Superior temporal gyrus (tissue), 1 donor: ENCODE measurements at regions not wholly inside any gene's neighbourhood (a gene's known extent, or its start where the extent isn't known, plus 50 kb on each side); places are given as distances from the start of the nearest gene placed in this dataset.
"Not testable (repeated sequence)": the region's sequence is repeated elsewhere in the genome, so short reads cannot be mapped to it uniquely, and the experiment has no call there.

Experiments used
- DNase-seq: peaks from one replicate; pipeline ENCODE4 v3.0.0-alpha.2; 2016; ENCODE audit errors: extremely low spot score

GRCh38 chr11:127965939-127966668 is 621.3 kb downstream of the ETS1 start:
- no peak for DNase-seq

DNA sequence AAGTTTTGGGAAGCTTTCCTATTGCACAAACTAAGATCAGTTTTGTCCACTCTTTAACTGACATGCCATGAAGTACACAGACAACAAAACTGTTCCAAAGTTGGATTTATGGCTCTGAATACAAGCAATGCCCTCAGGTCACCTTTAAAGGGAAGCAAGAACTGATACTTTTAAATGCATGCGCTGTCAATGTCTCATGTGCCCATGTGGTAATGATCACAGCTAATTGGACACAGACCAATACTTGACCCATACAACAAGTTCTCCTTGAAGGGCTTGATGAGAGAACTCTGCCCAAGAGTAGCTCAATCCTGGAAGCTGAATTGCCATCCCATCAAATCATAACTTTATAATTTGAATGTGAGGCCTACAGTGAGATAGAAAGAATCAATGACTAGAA is 624.9 kb downstream of the ETS1 start:
- no peak for DNase-seq

DNA sequence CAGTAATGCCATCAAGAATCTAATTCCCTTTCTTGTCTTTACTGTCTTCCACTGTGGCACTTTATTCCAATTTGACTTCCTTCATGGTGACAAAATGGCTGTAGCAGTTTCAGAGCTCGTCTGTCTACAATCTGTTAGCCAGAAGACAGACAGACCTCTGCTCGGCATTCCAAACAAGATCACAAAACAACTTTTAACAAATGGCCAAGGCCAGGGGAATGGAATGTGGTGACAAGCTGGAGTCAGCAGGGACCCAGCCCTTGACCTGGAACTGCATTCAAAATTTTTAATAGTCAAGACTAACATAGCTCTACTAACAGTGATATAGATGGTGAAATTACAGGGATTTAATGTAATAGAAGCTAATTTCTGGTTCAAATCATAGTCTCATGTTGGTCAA is 637.2 kb downstream of the ETS1 start:
- no peak for DNase-seq

DNA sequence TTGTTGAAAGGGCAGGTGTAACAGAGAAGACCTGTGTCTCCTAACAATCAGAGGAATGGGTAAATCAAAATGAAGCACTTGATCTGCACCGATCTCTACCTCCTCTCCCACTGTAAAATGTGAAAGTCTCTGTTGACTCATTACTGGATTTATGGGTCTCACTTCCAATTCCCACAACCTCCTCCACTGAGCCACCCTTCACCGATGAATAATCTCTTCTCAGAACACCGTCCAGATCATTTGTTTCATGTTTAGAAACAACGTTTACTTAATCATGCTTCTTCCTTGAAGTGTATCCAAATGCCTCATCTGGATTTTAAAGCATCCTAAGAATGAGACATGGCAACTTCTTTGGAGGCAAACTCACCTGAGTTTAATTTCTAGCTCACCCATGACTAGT is 643.6 kb downstream of the ETS1 start:
- DNase-seq, result no peak

DNA sequence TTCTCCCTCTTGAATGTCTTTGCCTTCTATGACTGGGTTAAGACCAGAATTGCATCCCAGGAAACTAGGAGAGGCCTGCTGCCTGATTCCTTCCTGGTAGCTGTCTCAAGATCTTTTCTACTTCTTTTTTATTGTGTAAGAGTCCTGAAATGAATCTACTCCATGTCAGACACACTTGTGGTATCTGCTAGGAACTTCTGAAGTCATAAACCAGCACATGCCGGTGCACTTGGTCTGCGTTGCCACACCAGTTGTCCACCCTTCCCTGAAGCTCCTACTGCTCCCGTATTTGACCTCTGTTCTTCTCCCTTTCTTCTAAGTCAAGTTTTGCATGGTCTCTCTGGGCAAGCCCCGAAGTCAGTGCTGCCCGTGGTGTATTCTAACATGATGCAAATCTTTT is 644.2 kb downstream of the ETS1 start:
- no peak for DNase-seq

DNA sequence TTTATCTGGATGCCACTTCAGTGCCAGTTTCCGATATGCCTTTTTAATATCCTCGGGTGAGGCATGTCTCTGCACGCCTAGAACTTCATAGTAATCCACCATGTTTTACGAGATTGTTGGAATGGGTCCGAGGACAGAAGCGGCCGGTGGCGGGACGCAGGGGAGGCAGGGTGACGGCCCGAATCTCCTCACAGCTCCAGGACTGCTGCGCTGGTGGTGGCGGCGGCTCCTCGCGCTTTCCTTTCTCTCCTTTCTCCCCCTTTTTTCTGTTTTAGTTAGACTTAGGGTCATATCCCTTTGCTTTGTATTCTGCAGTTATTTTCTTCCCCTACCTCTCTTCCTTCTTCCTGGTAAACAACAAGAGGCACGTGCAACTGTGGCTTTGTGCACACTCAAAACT is 645.8 kb downstream of the ETS1 start:
- not testable (repeated sequence) for DNase-seq

- no peak for DNase-seq
Observed at GRCh38 chr11:127939000-127939399, 648.4 kb downstream of the ETS1 start.

- no peak for DNase-seq
Observed at GRCh38 chr11:127935081-127935480, 652.3 kb downstream of the ETS1 start.

GRCh38 chr11:127933961-127934360 is 653.4 kb downstream of the ETS1 start:
- DNase-seq, result not testable (repeated sequence)

GRCh38 chr11:127931803-127932202 is 655.6 kb downstream of the ETS1 start:
- DNase-seq, result no peak

DNA sequence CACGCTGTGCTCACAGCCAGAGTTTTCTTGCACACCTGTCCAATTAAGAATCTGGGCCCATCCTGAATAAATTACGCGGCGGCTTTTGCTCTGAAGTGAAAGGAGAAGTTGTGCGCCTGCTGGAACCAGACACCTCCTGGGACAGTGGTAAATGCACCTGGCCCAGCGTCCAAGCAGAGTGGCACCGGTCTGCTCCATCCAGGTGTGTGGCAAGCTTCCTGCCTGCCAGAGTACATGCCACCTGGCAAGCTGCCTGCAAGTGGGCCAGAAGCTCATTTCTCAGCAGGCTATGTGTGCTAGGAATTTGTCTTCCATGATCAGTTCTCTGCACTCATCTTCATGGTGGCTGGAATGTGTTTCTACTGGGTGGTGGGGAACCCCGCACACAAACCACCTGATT is 660.6 kb downstream of the ETS1 start:
- DNase-seq, result no peak

DNA sequence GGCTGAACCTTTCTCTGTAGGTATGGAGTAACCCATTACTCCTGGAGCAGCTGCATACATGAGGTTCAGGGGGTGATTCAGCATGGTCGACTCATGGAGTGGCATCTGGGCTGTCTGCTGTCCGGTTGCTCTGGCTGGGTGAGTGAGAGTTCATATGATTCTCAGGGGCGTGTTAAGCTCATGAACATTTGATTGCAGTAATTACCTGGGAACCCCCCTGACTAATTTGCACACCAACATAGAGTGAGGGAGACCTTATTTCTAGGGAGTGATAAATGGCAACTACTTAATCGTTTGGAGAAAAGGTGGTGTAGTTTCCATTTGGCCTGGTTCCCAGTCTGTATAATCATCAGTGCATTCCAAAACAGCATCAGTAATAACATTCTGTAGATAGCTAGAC is 661.9 kb downstream of the ETS1 start:
- no peak for DNase-seq

- no peak for DNase-seq
Observed at GRCh38 chr11:127919206-127920000, 668.0 kb downstream of the ETS1 start.

DNA sequence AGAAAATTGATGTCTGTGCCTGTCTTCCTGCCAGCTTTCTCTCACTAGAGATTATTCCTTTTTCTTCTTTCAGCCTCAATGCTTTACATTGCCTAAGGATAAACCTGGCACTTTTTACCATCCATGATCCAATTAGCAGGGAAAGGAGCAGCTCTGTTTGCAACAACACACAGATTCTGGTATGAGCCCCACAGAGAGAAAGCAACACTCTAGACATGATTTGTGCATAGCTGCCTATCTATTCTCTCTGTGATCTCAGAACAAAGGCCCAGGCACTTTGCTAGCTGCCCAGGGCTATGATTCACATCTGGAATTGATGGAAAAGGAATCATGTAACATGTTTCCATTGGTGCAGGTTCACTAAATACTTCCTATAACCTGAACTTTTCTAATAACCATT is 685.0 kb downstream of the ETS1 start:
- DNase-seq, result no peak

GRCh38 chr11:127898422-127899365 is 688.7 kb downstream of the ETS1 start:
- no peak for DNase-seq

DNA sequence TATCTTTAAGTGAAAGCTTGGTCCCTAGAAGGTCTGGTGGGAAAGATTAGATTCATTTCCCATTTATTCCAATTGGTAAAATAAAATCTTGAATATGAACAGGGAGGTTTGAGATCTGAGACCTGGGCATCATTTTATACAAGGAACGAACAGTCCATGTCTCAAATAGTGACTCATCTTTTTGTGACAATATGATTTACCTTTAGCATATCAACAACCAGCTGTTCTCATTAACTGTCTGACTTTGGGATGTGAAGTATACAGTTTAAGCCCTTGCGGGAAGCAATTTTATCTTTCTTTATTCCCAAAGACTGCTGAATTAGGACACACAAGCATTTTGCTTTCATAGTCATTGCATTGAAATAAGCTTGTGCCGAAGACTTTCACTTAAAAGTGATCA is 691.6 kb downstream of the ETS1 start:
- DNase-seq, result no peak

DNA sequence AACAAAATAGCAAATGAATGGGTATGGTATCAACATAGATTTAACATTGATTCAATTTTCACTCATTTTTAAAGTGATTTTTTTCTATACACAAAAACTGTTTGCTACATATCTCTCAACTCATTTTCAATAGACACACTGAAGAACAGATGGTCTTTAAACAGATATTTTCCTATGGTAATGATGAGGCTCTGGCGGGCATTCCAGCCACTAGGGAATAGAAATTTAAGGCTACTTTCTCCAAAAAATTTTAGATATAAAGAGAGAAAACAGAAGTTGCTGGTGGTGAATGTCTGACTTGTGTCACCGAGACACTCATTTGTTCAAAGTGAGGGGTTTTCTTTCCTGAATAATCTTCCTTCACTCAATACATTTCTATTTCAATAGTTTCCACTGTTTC is 693.0 kb downstream of the ETS1 start:
- no peak for DNase-seq

DNA sequence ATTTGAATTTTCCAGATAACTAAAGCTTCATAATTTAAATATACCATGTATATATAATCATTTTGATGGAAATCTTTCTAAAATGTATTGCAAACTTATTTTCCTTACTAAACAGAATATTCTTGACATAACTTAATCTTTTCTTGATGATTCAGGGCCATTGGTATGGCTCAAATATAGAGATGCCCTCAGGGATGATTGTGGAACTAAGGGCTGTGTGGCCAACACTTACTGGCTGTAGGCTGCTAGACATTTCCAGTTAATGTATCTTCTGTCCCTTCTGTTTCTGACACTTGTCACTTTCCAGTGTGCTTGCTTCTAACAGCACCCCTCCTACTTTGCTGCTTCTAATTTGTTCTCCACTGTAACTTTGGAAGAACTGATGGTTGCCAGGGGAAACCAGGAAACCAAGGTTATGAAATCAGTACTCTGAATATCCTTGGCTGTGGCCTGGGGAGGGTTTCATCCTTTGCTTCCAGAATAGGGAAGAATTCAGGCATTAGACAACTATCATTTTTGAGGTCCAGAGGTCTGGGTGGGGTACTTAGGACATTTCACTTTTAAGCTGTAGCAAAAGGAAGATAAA is 697.2 kb downstream of the ETS1 start:
- no peak for DNase-seq

DNA sequence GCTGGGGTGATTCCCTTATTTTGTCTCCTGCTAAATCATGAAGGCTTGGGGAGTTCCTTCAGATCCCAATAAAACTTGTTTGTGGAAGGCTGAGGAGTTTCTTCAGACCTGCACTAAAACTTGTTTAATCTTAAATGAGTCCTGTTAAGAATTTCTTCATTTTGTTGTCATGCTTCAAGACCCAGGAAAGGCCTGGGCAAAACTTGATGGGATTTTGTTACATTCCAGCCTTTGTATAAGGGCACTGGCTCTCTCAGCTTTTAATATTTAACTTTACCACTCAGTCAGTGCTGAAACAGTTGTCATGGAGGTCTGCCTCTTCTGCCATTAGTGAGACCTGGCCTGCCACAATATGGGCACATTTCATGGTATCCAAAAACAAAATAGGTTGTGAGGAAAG is 699.0 kb downstream of the ETS1 start:
- DNase-seq, result no peak

DNA sequence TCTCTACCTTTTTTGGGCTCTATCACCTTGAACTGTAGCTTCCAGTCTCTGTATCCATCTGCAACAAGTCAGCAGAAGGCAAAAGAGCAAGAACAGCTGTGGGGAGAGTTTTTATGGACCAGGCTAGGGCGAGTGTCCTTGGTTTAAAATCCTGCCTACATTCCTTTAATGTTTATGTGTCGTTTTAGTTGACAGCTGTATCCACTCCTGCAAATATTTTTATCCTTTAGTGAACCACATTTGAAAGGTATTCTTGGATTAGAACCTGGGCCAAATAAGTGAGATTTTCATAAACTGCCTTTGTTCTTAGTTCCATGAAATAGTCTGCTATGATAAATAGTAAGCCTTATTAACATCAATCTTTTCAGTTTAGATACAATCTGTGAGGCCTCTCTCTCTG is 712.2 kb downstream of the ETS1 start:
- DNase-seq, result no peak

- peak; percentile 28 for DNase-seq
Observed at GRCh38 chr11:127873478-127873877, 713.9 kb downstream of the ETS1 start.

DNA sequence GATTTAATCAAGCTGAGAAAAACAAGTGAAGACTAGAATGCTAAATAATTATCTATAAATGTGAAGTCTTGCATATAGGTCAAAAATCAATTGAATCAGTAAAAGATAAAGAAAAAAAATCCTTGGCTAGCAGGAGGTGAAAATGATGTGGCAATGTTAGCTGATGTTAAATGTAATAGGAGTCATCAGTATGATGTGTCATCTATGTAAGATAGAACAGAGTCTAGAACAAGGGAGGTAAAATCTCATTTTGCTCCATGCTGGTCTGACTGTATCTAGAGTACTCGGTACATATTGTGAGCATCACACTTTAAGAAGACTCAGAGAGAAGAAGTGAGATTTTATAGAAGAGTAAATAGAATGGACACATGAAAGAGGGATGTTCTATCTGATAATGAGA is 721.2 kb downstream of the ETS1 start:
- DNase-seq, result no peak
